ENCODE measurements at regions not wholly inside any gene's neighbourhood (a gene's known extent, or its start where the extent isn't known, plus 50 kb on each side); places are given as distances from the start of the nearest gene placed in this dataset.
"Not testable (repeated sequence)": the region's sequence is repeated elsewhere in the genome, so short reads cannot be mapped to it uniquely, and the experiment has no call there.

DNA sequence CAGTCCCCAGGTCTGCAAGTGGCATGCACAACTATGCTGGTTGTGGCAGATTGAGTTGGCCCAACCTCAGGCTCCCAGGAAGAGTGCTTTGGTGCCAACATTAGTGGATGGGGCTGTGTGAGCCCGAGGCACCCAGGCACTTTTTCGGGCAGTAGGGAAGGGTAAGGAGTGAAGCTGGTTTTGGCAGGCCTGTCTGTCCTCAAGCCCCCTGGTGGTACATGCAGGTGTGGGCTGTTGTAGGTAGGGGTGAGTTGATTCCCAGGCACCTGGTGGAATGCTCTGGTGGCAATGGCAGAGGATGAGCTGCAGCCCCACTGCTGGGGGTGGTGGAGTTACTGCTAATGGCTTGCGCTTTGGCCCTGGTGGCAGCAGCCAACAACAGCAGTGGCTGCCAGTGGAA lies 723.7 kb upstream of the SLITRK1 start:
- Histone ChIP-seq H3K9me3 (ENCODE audit: insufficient read depth, low read length, severe bottlenecking) (no peaks in the 10 kb centered on the region), H3K27ac (ENCODE audit: low read length) (no peak overlapping the region), H4K20me1 (ENCODE audit: insufficient read depth, low read length) (no peaks in the 10 kb centered on the region), H3K4me3 (ENCODE audit: low read depth in 1 of 2, low read length in 2 of 2) (no peak overlapping the region), H3K4me2 (ENCODE audit: insufficient read depth, low read length) (no peak overlapping the region), H3K4me1 (ENCODE audit: insufficient read depth, low read length) (no peaks in the 10 kb centered on the region), H2AFZ (ENCODE audit: low read depth, low read length) (no peak overlapping the region), H3K79me2 (ENCODE audit: insufficient read depth, low read length) (no peaks in the 10 kb centered on the region), H3K36me3 (ENCODE audit: insufficient read depth, low read length) (no peaks in the 10 kb centered on the region), H3K9ac (ENCODE audit: low read depth, low read length) (no peak overlapping the region), H3K27me3 (ENCODE audit: insufficient read depth, low read length, poor library complexity) (no peaks in the 10 kb centered on the region)
- DNase-seq: no peak
- ATAC-seq (ENCODE audit: insufficient read depth, low read depth): no peak
- TF ChIP-seq, protein P1, sequence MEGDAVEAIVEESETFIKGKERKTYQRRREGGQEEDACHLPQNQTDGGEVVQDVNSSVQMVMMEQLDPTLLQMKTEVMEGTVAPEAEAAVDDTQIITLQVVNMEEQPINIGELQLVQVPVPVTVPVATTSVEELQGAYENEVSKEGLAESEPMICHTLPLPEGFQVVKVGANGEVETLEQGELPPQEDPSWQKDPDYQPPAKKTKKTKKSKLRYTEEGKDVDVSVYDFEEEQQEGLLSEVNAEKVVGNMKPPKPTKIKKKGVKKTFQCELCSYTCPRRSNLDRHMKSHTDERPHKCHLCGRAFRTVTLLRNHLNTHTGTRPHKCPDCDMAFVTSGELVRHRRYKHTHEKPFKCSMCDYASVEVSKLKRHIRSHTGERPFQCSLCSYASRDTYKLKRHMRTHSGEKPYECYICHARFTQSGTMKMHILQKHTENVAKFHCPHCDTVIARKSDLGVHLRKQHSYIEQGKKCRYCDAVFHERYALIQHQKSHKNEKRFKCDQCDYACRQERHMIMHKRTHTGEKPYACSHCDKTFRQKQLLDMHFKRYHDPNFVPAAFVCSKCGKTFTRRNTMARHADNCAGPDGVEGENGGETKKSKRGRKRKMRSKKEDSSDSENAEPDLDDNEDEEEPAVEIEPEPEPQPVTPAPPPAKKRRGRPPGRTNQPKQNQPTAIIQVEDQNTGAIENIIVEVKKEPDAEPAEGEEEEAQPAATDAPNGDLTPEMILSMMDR (IDR thresholded peaks at IDR 0.05; ENCODE audit: borderline replicate concordance, extremely low read depth, low read length, poor library complexity, severe bottlenecking): no peak
- no peak for TF ChIP-seq EZH2 (IDR thresholded peaks at IDR 0.05; ENCODE audit: borderline replicate concordance, low read depth, low read length, severe bottlenecking)

DNA sequence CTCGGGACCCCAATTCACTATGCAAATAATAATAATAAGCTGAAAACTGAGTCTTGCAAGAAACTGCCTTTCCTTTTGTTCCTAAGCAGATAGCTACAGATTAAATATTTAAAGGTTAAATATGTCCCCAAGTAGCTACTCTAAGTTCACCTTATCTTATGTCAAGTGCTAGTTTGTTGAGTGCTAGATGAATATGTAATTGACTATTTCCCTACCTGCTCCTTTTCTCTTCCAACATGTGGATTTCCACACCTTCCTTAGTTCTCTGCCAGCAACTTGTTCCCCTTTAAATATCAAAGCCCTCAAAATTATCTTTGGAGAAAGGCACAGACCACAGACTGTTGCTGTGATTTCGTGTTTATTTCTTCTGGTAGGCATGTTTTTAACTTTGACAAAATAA lies 709.2 kb upstream of the SLITRK1 start:
- H3K4me2 ChIP-seq (ENCODE audit: insufficient read depth, low read length): no peak overlapping the region
- no peak overlapping the region for H3K27ac ChIP-seq (ENCODE audit: low read length)
- no peaks in the 10 kb centered on the region for H3K36me3 ChIP-seq (ENCODE audit: insufficient read depth, low read length)
- H3K9me3 ChIP-seq (ENCODE audit: insufficient read depth, low read length, severe bottlenecking): no peaks in the 10 kb centered on the region
- H3K9ac ChIP-seq (ENCODE audit: low read depth, low read length): no peak overlapping the region
- ATAC-seq (ENCODE audit: insufficient read depth, low read depth): no peak
- H3K79me2 ChIP-seq (ENCODE audit: insufficient read depth, low read length): no peaks in the 10 kb centered on the region
- DNase-seq: no peak
- TF ChIP-seq, protein P1 (IDR thresholded peaks at IDR 0.05; ENCODE audit: borderline replicate concordance, extremely low read depth, low read length, poor library complexity, severe bottlenecking): no peak
- no peak for TF ChIP-seq EZH2 (IDR thresholded peaks at IDR 0.05; ENCODE audit: borderline replicate concordance, low read depth, low read length, severe bottlenecking)
- H3K27me3 ChIP-seq (ENCODE audit: insufficient read depth, low read length, poor library complexity): no peaks in the 10 kb centered on the region
- H3K4me1 ChIP-seq (ENCODE audit: insufficient read depth, low read length): no peaks in the 10 kb centered on the region
- H2AFZ ChIP-seq (ENCODE audit: low read depth, low read length): no peak overlapping the region
- H3K4me3 ChIP-seq (ENCODE audit: low read depth in 1 of 2, low read length in 2 of 2): no peak overlapping the region
- no peaks in the 10 kb centered on the region for H4K20me1 ChIP-seq (ENCODE audit: insufficient read depth, low read length)

DNA sequence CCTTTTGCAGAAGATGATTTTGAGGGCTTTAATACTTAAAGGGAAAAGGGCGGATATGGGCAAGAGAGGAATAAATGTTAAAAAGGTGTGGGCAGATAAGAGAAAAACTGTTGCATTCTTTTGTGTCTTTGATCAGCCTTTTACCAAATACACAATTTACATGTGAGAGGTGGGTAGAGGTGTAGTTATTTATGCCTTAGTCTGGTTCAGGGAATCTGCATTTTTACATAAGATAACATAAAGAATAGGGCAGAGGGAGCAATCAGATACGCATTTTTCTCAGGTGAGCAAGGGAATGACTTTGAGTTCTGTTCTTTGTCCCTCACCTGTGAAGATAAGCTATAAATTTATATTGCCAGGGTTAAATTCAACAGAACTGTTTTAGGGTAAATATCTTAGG lies 708.4 kb upstream of the SLITRK1 start:
- H4K20me1 ChIP-seq (ENCODE audit: insufficient read depth, low read length): no peaks in the 10 kb centered on the region
- DNase-seq (no peak), ATAC-seq (ENCODE audit: insufficient read depth, low read depth) (no peak)
- no peak overlapping the region for H3K27ac ChIP-seq (ENCODE audit: low read length)
- TF ChIP-seq, protein P1 (IDR thresholded peaks at IDR 0.05; ENCODE audit: borderline replicate concordance, extremely low read depth, low read length, poor library complexity, severe bottlenecking): no peak
- TF ChIP-seq EZH2 (IDR thresholded peaks at IDR 0.05; ENCODE audit: borderline replicate concordance, low read depth, low read length, severe bottlenecking): no peak
- H3K36me3 ChIP-seq (ENCODE audit: insufficient read depth, low read length): no peaks in the 10 kb centered on the region
- H3K4me3 ChIP-seq (ENCODE audit: low read depth in 1 of 2, low read length in 2 of 2): no peak overlapping the region
- H3K4me2 ChIP-seq (ENCODE audit: insufficient read depth, low read length): no peak overlapping the region
- no peaks in the 10 kb centered on the region for H3K4me1 ChIP-seq (ENCODE audit: insufficient read depth, low read length)
- no peaks in the 10 kb centered on the region for H3K79me2 ChIP-seq (ENCODE audit: insufficient read depth, low read length)
- H2AFZ ChIP-seq (ENCODE audit: low read depth, low read length): no peak overlapping the region
- H3K27me3 ChIP-seq (ENCODE audit: insufficient read depth, low read length, poor library complexity): no peaks in the 10 kb centered on the region
- no peak overlapping the region for H3K9ac ChIP-seq (ENCODE audit: low read depth, low read length)
- no peaks in the 10 kb centered on the region for H3K9me3 ChIP-seq (ENCODE audit: insufficient read depth, low read length, severe bottlenecking)

DNA sequence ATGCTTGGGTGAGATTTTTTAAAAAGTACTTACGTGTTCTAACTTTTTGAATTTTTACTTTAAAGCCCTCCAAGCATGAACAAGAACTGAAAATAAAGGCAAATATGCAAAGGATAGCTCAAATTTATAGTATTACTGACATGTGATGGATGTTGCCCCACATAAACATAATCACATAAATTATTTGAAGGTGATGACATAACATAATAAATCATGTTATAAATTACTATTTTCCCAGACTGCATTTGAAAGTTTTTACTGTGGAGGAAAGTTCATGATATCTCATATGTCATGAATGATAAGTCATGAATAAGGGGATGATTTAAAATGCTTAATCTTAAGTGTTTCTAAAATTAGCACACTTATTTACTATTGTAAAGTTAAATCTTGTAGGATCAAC lies 705.7 kb upstream of the SLITRK1 start:
- H3K36me3 ChIP-seq (ENCODE audit: insufficient read depth, low read length): no peaks in the 10 kb centered on the region
- H3K4me2 ChIP-seq (ENCODE audit: insufficient read depth, low read length): no peak overlapping the region
- H3K4me1 ChIP-seq (ENCODE audit: insufficient read depth, low read length): no peaks in the 10 kb centered on the region
- H4K20me1 ChIP-seq (ENCODE audit: insufficient read depth, low read length): no peaks in the 10 kb centered on the region
- H3K79me2 ChIP-seq (ENCODE audit: insufficient read depth, low read length): no peaks in the 10 kb centered on the region
- ATAC-seq (ENCODE audit: insufficient read depth, low read depth) (no peak), DNase-seq (no peak)
- TF ChIP-seq, protein P1 (IDR thresholded peaks at IDR 0.05; ENCODE audit: borderline replicate concordance, extremely low read depth, low read length, poor library complexity, severe bottlenecking): no peak
- no peak for TF ChIP-seq EZH2 (IDR thresholded peaks at IDR 0.05; ENCODE audit: borderline replicate concordance, low read depth, low read length, severe bottlenecking)
- no peaks in the 10 kb centered on the region for H3K27me3 ChIP-seq (ENCODE audit: insufficient read depth, low read length, poor library complexity)
- no peaks in the 10 kb centered on the region for H3K9me3 ChIP-seq (ENCODE audit: insufficient read depth, low read length, severe bottlenecking)
- H3K4me3 ChIP-seq (ENCODE audit: low read depth in 1 of 2, low read length in 2 of 2): no peak overlapping the region
- H3K9ac ChIP-seq (ENCODE audit: low read depth, low read length): no peak overlapping the region
- no peak overlapping the region for H3K27ac ChIP-seq (ENCODE audit: low read length)
- H2AFZ ChIP-seq (ENCODE audit: low read depth, low read length): no peak overlapping the region

DNA sequence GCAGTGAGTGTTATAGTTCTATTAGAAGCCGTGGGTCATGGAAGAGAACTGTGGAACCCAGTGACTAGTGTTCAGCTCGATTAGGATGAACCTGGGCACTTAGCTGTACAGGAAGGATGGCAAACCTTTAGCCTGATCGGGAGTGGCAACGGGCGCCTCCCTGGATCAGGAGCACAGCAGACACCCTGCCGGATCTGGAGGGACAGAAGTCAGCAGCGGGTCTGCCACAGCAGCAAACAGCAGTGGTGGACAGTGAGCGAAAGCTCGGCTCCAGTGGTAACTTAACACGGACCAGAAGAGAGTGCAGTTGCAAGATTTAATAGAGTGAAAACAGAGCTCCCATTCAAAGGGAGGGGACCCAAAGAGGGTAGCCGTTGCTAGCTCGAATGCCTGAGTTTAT lies 697.6 kb upstream of the SLITRK1 start:
- not testable (repeated sequence) for H3K36me3 ChIP-seq (ENCODE audit: insufficient read depth, low read length); H3K9ac ChIP-seq (ENCODE audit: low read depth, low read length); H4K20me1 ChIP-seq (ENCODE audit: insufficient read depth, low read length); H3K4me2 ChIP-seq (ENCODE audit: insufficient read depth, low read length); H3K9me3 ChIP-seq (ENCODE audit: insufficient read depth, low read length, severe bottlenecking); H3K4me1 ChIP-seq (ENCODE audit: insufficient read depth, low read length); H3K27me3 ChIP-seq (ENCODE audit: insufficient read depth, low read length, poor library complexity); H3K4me3 ChIP-seq (ENCODE audit: low read depth in 1 of 2, low read length in 2 of 2); H2AFZ ChIP-seq (ENCODE audit: low read depth, low read length); H3K27ac ChIP-seq (ENCODE audit: low read length); H3K79me2 ChIP-seq (ENCODE audit: insufficient read depth, low read length); DNase-seq; ATAC-seq (ENCODE audit: insufficient read depth, low read depth)
